DND-41 (cell line): ENCODE measurements at regions not wholly inside any gene's neighbourhood (a gene's known extent, or its start where the extent isn't known, plus 50 kb on each side); places are given as distances from the start of the nearest gene placed in this dataset.

Experiments used
- ATAC-seq: fragments of 200-7000 bp; cut with Tn5 transposase; 3 replicates; pipeline ENCODE4 v1.9.1; 2021; ENCODE audit warnings: low read depth; ENCODE audit not compliant: insufficient read depth
- DNase-seq: peaks from one replicate; pipeline ENCODE4 v3.0.0-alpha.2; 2020
- H2AFZ ChIP-seq: 2 replicates; pipeline ENCODE4 v1.6.0; 2012; ENCODE audit warnings: low read depth, low read length
- H3K27ac ChIP-seq: 2 replicates; pipeline ENCODE4 v1.5.1; 2012; ENCODE audit warnings: low read length, inconsistent platforms
- H3K27me3 ChIP-seq: fragments of 200-600 bp; sonication (generic); 2 replicates; pipeline ENCODE4 v1.6.0; 2012; ENCODE audit warnings: low read length, mild to moderate bottlenecking, inconsistent platforms; ENCODE audit not compliant: insufficient read depth, poor library complexity
- H3K36me3 ChIP-seq: 2 replicates; pipeline ENCODE4 v1.5.1; 2012; ENCODE audit warnings: low read length, inconsistent platforms; ENCODE audit not compliant: insufficient read depth
- H3K4me1 ChIP-seq: 2 replicates; pipeline ENCODE4 v1.5.1; 2012; ENCODE audit warnings: mild to moderate bottlenecking, low read length; ENCODE audit not compliant: insufficient read depth
- H3K4me2 ChIP-seq: 2 replicates; pipeline ENCODE4 v1.6.0; 2012; ENCODE audit warnings: mild to moderate bottlenecking, moderate library complexity, low read length, inconsistent platforms; ENCODE audit not compliant: insufficient read depth
- H3K4me3 ChIP-seq, 2 experiments: fragments of 200-600 bp in 1 of 2; shearing (Covaris generic) in 1 of 2; 2 replicates each; pipeline ENCODE4 v1.5.1; 2012 to 2016; ENCODE audit warnings: inconsistent platforms in 2 of 2, low read length in 2 of 2, mild to moderate bottlenecking in 2 of 2, low read depth in 1 of 2, moderate library complexity in 1 of 2
- H3K79me2 ChIP-seq: 2 replicates; pipeline ENCODE4 v1.6.0; 2012; ENCODE audit warnings: low read length, inconsistent platforms; ENCODE audit not compliant: insufficient read depth
- H3K9ac ChIP-seq: 2 replicates; pipeline ENCODE4 v1.6.0; 2012; ENCODE audit warnings: low read depth, mild to moderate bottlenecking, inconsistent platforms, low read length, moderate library complexity
- H3K9me3 ChIP-seq: 2 replicates; pipeline ENCODE4 v1.5.1; 2012; ENCODE audit warnings: low read length, moderate library complexity, mild to moderate bottlenecking, inconsistent platforms; ENCODE audit not compliant: insufficient read depth, severe bottlenecking
- H4K20me1 ChIP-seq: 2 replicates; pipeline ENCODE4 v1.6.0; 2012; ENCODE audit warnings: low read length; ENCODE audit not compliant: insufficient read depth
- CTCF ChIP-seq: IDR thresholded peaks from 2 replicates; pipeline ENCODE4 v1.5.1; 2012; ENCODE audit warnings: borderline replicate concordance, low read length, moderate library complexity, mild to moderate bottlenecking; ENCODE audit not compliant: poor library complexity, severe bottlenecking; ENCODE audit errors: extremely low read depth
- EZH2 ChIP-seq: IDR thresholded peaks from 3 replicates; pipeline ENCODE4 v1.6.1; 2012; ENCODE audit warnings: borderline replicate concordance, low read depth, mild to moderate bottlenecking, moderate library complexity, low read length, inconsistent platforms; ENCODE audit not compliant: severe bottlenecking

DNA sequence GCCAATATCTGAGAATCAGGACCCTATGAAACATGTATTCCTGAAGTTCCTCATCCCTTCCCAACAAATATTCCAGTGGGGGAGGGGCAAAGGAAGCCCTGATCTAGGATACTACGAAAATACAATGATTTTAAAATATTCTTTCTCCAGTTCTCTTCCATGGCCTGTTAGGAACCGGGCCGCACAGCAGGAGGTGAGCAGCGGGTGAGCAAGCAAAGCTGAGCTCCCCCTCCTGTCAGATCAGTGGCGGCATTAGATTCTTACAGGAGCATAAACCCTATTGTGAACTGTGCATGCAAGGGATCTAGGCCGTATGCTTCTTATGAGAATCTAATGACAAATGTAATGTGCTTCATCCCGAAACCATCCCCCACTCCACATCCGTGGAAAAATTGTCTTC, 370.8 kb downstream of the WDR11 start:
- TF ChIP-seq EZH2 = no peak
- no peak for TF ChIP-seq CTCF
- H3K9ac ChIP-seq = no peak overlapping the region
- H2AFZ ChIP-seq = no peak overlapping the region
- H3K36me3 ChIP-seq = no peaks in the 10 kb centered on the region
- no peaks in the 10 kb centered on the region for H3K27me3 ChIP-seq
- no peaks in the 10 kb centered on the region for H3K4me1 ChIP-seq
- H3K27ac ChIP-seq = no peak overlapping the region
- no peak overlapping the region for H3K4me2 ChIP-seq
- H3K79me2 ChIP-seq = no peaks in the 10 kb centered on the region
- DNase-seq = no peak
- no peaks in the 10 kb centered on the region for H3K9me3 ChIP-seq
- H3K4me3 ChIP-seq = no peak overlapping the region
- no peak for ATAC-seq
- no peaks in the 10 kb centered on the region for H4K20me1 ChIP-seq

- Histone ChIP-seq H3K27me3 (no peaks in the 10 kb centered on the region), H3K4me3 (no peak overlapping the region), H3K36me3 (no peaks in the 10 kb centered on the region), H3K79me2 (no peaks in the 10 kb centered on the region), H3K9ac (no peak overlapping the region), H3K9me3 (no peaks in the 10 kb centered on the region), H4K20me1 (no peaks in the 10 kb centered on the region), H3K4me1 (no peaks in the 10 kb centered on the region), H3K27ac (no peak overlapping the region), H3K4me2 (no peak overlapping the region), H2AFZ (no peak overlapping the region)
- DNase-seq (no peak), ATAC-seq (no peak)
- TF ChIP-seq CTCF (no peak), EZH2 (no peak)
Measured at GRCh38 chr10:121222842-121223241, 371.7 kb downstream of the WDR11 start.

GRCh38 chr10:121231079-121231478, 367.2 kb downstream of the FGFR2 start:
- no peak overlapping the region for H2AFZ ChIP-seq
- H3K27me3 ChIP-seq = no peaks in the 10 kb centered on the region
- H3K4me1 ChIP-seq = no peaks in the 10 kb centered on the region
- H3K79me2 ChIP-seq = no peaks in the 10 kb centered on the region
- no peaks in the 10 kb centered on the region for H3K36me3 ChIP-seq
- H3K9ac ChIP-seq = no peak overlapping the region
- no peak for DNase-seq
- no peak overlapping the region for H3K4me3 ChIP-seq
- peaks cover 6% of the 10 kb centered on the region for H3K9me3 ChIP-seq
- H3K4me2 ChIP-seq = no peak overlapping the region
- no peaks in the 10 kb centered on the region for H4K20me1 ChIP-seq
- no peak for ATAC-seq
- no peak for TF ChIP-seq CTCF
- no peak for TF ChIP-seq EZH2
- no peak overlapping the region for H3K27ac ChIP-seq

GRCh38 chr10:121232494-121232893, 365.8 kb downstream of the FGFR2 start:
- no peak overlapping the region for H3K4me2 ChIP-seq
- TF ChIP-seq EZH2 (no peak), CTCF (no peak)
- DNase-seq = no peak
- ATAC-seq = no peak
- H3K36me3 ChIP-seq = no peaks in the 10 kb centered on the region
- H3K9me3 ChIP-seq = peaks cover 6% of the 10 kb centered on the region
- no peak overlapping the region for H3K27ac ChIP-seq
- H4K20me1 ChIP-seq = no peaks in the 10 kb centered on the region
- no peak overlapping the region for H2AFZ ChIP-seq
- no peak overlapping the region for H3K4me3 ChIP-seq
- H3K79me2 ChIP-seq = no peaks in the 10 kb centered on the region
- no peak overlapping the region for H3K9ac ChIP-seq
- no peaks in the 10 kb centered on the region for H3K27me3 ChIP-seq
- H3K4me1 ChIP-seq = no peaks in the 10 kb centered on the region
